MCF 10A (cell line): ENCODE measurements at regions not wholly inside any gene's neighbourhood (a gene's known extent, or its start where the extent isn't known, plus 50 kb on each side); places are given as distances from the start of the nearest gene placed in this dataset.

ENCODE experiments used
- BruUV-seq: library from RNA; stranded (reverse); fragments of 400-500 nt; replicated peaks from 2 replicates; lab custom pipeline; 2021; lab: Mats Ljungman, UMichigan
- CTCF ChIA-PET: fragments of 300-600 bp; sonication (Branson Sonifier 250); formaldehyde crosslinking; extraction: SDS; loops from one replicate; lab custom pipeline; 2021; ENCODE audit warnings: antibody characterized with exemption, inconsistent platforms; lab: Yijun Ruan, JAX
- POLR2A ChIA-PET: fragments of 300-600, 350-650 bp; sonication (Branson Sonifier 250); formaldehyde crosslinking; extraction: SDS; loops from one replicate; lab custom pipeline; 2020; ENCODE audit warnings: antibody characterized with exemption, inconsistent platforms; lab: Yijun Ruan, JAX
- DNase-seq: peaks from one replicate; pipeline ENCODE4 v3.0.0-alpha.2; 2018; ENCODE audit not compliant: unreplicated experiment
- H3K27ac Mint-ChIP-seq: one replicate; pipeline ENCODE4 v1.8.0; 2022; ENCODE audit warnings: mild to moderate bottlenecking, low read depth, mixed read lengths; ENCODE audit not compliant: unreplicated experiment
- H3K27me3 Mint-ChIP-seq: one replicate; pipeline ENCODE4 v1.8.0; 2022; ENCODE audit warnings: mixed read lengths; ENCODE audit not compliant: insufficient read depth, unreplicated experiment
- H3K36me3 Mint-ChIP-seq: one replicate; pipeline ENCODE4 v1.8.0; 2022; ENCODE audit warnings: mild to moderate bottlenecking, moderate library complexity, mixed read lengths; ENCODE audit not compliant: insufficient read depth, unreplicated experiment
- H3K4me1 Mint-ChIP-seq: one replicate; pipeline ENCODE4 v1.8.0; 2022; ENCODE audit warnings: mixed read lengths; ENCODE audit not compliant: insufficient read depth, unreplicated experiment
- H3K4me3 Mint-ChIP-seq: one replicate; pipeline ENCODE4 v1.8.0; 2022; ENCODE audit warnings: mild to moderate bottlenecking, moderate library complexity, mixed read lengths; ENCODE audit not compliant: unreplicated experiment
- H3K9me3 Mint-ChIP-seq: one replicate; pipeline ENCODE4 v1.8.0; 2022; ENCODE audit warnings: mixed read lengths; ENCODE audit not compliant: unreplicated experiment
- CTCF ChIP-seq: fragments of 200-600 bp; IDR thresholded peaks from one replicate; pipeline ENCODE4 v1.8.0; 2022; ENCODE audit warnings: antibody characterized with exemption, mild to moderate bottlenecking; ENCODE audit not compliant: unreplicated experiment
- intact Hi-C: fragments of 100-400 bp; cut with micrococcal nuclease; formaldehyde crosslinking; loops from 2 replicates; pipeline ENCODE4 v1.14.1; 2022

- no peak overlapping the region for H3K27ac Mint-ChIP-seq
- no peaks in the 10 kb centered on the region for H3K36me3 Mint-ChIP-seq
- no peak overlapping the region for H3K4me3 Mint-ChIP-seq
- no TSS peak for BruUV-seq
- no peak for TF ChIP-seq CTCF
- no peak for DNase-seq
- CTCF ChIA-PET = no interaction called here
- peaks cover 27% of the 10 kb centered on the region for H3K4me1 Mint-ChIP-seq
- intact Hi-C loops = no loop called here
- peaks cover 31% of the 10 kb centered on the region for H3K27me3 Mint-ChIP-seq
- POLR2A ChIA-PET = no interaction called here
- H3K9me3 Mint-ChIP-seq = peaks cover 17% of the 10 kb centered on the region
Observed at GRCh38 chr1:229087339-229087738, 183.6 kb upstream of the RAB4A start.

GRCh38 chr1:229087906-229088305 is 183.0 kb upstream of the RAB4A start:
- peaks cover 27% of the 10 kb centered on the region for H3K4me1 Mint-ChIP-seq
- H3K27ac Mint-ChIP-seq = no peak overlapping the region
- no peaks in the 10 kb centered on the region for H3K36me3 Mint-ChIP-seq
- TF ChIP-seq CTCF = no peak
- no peak overlapping the region for H3K4me3 Mint-ChIP-seq
- peaks cover 31% of the 10 kb centered on the region for H3K27me3 Mint-ChIP-seq
- BruUV-seq = no TSS peak
- ChIA-PET POLR2A (no interaction called here), CTCF (interaction anchor here (0.7 kb wide), 1 partner anchor 23 kb away, joined by 3 read pairs; no protein-coding TSS in a partner anchor)
- H3K9me3 Mint-ChIP-seq = peaks cover 12% of the 10 kb centered on the region
- no peak for DNase-seq
- intact Hi-C loops = no loop called here

- Mint-ChIP-seq H3K27ac (no peak overlapping the region), H3K9me3 (peaks cover 7% of the 10 kb centered on the region), H3K27me3 (peaks cover 31% of the 10 kb centered on the region), H3K4me1 (peaks cover 27% of the 10 kb centered on the region), H3K4me3 (no peak overlapping the region), H3K36me3 (no peaks in the 10 kb centered on the region)
- BruUV-seq = no TSS peak
- ChIA-PET CTCF (interaction anchor here (0.7 kb wide), 2 partner anchors 23 to 79 kb away, joined by 3 read pairs; no protein-coding TSS in a partner anchor), POLR2A (no interaction called here)
- intact Hi-C loops = no loop called here
- no peak for DNase-seq
- TF ChIP-seq CTCF = no peak
Observed at GRCh38 chr1:229088711-229089110, 182.2 kb upstream of the RAB4A start.

- Mint-ChIP-seq H3K4me1 (peaks cover 27% of the 10 kb centered on the region), H3K4me3 (no peak overlapping the region), H3K27ac (no peak overlapping the region), H3K9me3 (peaks cover under 1% of the 10 kb centered on the region), H3K36me3 (no peaks in the 10 kb centered on the region), H3K27me3 (peaks cover 31% of the 10 kb centered on the region)
- CTCF ChIA-PET = interaction anchor here (0.7 kb wide), 1 partner anchor 388 kb away, joined by 4 read pairs; no protein-coding TSS in a partner anchor
- no peak for TF ChIP-seq CTCF
- DNase-seq = no peak
- intact Hi-C loops = no loop called here
- BruUV-seq = no TSS peak
- POLR2A ChIA-PET = interaction anchor here (0.8 kb wide), 1 partner anchor 20 kb away, joined by 3 read pairs; no protein-coding TSS in a partner anchor
Observed at GRCh38 chr1:229089586-229090208, 181.2 kb upstream of the RAB4A start.
